HG03135 (cell line): ENCODE measurements at regions not wholly inside any gene's neighbourhood (a gene's known extent, or its start where the extent isn't known, plus 50 kb on each side); places are given as distances from the start of the nearest gene placed in this dataset.
A peak's percentile ranks its signal among the peaks of the same experiment; 100 is the strongest.

Source experiments
- ATAC-seq: cut with Tn5 transposase; IDR thresholded peaks from one replicate; pipeline ENCODE4 v1.9.1; 2021; ENCODE audit warnings: mild to moderate bottlenecking, moderate library complexity; ENCODE audit not compliant: unreplicated experiment

GRCh38 chr11:92812841-92813240, 156.6 kb upstream of the MTNR1B start:
- no peak for ATAC-seq

DNA sequence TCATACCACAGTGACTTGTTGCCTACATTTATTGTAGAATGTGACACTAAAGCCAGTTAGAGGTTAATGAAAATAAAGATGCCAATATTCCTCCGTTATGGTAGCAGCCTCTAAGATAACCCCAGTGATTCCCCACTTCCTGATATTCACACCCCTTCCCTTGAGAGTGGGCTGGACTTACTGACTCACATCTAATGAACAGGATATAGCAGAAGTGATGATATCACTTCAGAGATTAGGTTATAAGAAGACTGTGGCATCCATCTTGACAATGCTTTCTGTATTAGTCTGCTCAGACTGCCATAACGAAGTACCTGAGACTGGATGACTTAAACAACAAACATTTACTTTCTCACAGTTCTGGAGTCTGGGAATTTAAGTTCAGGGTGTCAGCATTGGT, 149.6 kb upstream of the MTNR1B start:
- no peak for ATAC-seq

DNA sequence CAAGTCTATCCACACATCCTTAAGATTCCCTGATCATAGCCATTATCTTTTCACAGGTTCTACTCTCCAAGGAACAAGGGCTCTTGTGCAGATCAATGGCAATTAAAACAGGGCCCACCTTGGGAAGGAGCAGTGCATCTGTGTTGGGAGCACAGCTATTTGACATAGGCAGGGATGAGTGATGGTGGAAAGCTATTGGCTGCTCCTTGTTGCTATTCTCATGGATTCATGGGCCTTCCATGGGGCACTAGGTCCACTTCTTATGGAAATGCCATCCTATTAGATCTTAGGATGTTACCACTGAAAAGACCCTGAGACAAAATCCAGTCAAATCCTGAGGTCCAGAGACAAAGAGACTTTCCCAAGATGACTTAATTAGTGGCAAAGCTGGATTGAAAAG, 148.6 kb upstream of the MTNR1B start:
- ATAC-seq = no peak

DNA sequence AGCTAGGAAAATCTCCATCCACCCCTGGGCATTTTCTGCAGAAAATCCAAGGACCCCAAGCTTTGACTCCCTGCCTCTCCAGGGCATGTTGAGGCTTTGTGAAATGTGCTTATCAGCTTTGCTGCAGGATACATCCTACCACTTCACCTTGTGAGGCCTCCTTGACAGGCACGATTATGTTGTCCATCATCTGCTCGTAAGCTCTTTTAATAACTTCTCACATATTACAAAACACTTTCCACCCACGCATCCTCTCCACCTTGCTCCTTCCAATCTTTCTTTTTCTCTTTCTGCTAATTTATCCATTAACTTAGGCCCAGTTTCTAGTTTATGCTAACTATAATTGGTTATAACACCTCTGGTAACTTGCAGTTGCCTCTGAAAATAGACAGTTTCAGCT, 147.0 kb upstream of the MTNR1B start:
- ATAC-seq = no peak

DNA sequence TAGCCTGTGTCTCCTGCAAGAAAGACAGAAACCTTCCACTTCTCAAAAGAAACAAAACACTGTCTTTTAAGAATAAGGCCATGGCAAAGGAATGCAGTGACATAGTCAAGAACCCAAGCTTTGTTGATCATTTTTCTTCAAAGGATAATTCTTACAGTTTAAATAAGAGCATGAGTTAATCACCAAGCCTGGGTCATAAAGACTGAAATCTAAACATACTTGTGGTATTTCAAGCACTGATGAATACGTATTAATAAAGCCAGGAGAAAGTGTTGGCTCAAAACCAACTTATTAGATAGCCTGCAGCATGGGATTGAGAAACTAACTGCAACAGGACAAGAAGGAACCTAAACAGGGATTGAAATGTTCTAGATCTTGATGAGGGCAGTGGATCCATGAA, 143.3 kb upstream of the MTNR1B start:
- ATAC-seq = no peak

GRCh38 chr11:92826603-92827002, 142.8 kb upstream of the MTNR1B start:
- ATAC-seq = no peak

GRCh38 chr11:92827132-92827531, 142.3 kb upstream of the MTNR1B start:
- ATAC-seq = no peak

DNA sequence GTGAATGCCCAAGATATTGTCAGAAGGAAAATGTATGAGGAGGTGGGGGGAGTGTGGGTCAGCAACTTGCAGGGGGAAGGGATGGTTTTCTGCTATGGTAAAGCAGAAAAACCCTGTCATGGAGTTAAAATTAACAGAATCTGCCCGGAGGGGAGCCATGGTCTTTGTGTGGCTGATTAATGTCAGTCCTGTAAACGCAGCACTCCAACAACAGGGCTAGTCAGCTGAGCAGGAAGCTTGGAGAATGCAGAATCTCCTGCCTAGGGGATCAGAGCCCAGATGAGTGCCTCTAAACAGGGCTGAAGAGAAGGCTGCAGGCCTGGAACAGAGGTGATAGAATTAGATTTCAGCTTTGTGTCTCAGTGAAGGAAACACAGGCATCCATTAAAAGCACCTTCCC, 140.9 kb upstream of the MTNR1B start:
- no peak for ATAC-seq

DNA sequence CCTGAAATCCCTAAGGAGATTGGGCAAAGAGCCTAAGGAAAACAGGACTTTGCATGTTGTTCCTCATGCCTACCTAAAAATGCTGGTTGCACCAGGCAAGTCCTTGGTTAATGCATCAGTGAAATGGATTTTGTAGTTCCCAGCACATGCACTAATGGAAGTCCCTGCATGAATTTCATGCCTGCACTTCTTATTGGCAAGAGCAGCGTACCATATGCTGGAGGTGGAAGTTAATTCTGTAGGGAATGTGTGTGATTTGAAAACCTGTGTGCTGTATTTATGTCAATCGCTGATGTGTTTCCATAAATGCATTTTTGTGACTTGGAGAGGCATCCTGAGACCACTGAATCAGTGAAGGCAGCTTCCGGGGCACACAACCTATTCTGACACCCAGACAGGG, 140.3 kb upstream of the MTNR1B start:
- no peak for ATAC-seq

DNA sequence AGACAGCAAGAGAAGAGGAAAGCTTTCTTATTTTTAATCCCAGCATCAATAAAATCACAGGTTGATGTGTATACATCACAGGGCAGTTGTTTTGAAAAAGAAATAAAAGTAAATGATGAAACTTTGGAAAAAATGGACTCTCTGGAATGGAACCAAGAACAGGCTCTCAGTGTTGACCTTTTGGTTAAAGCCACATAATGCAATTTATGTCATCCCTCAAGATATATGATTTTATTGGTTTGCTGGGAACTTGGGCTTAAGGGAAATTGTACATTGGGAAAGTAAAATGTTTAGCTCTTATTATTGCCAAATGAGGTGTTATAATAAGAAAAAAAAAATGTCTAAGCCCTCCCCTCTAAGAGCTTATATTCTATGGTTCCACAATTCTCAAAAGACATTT, 139.8 kb upstream of the MTNR1B start:
- no peak for ATAC-seq

- ATAC-seq = peak; percentile 64
Observed at GRCh38 chr11:92830377-92831155, 138.9 kb upstream of the MTNR1B start.

- ATAC-seq = no peak
Observed at GRCh38 chr11:92834296-92835020, 135.0 kb upstream of the MTNR1B start.

- no peak for ATAC-seq
Observed at GRCh38 chr11:92837595-92837994, 131.9 kb upstream of the MTNR1B start.

DNA sequence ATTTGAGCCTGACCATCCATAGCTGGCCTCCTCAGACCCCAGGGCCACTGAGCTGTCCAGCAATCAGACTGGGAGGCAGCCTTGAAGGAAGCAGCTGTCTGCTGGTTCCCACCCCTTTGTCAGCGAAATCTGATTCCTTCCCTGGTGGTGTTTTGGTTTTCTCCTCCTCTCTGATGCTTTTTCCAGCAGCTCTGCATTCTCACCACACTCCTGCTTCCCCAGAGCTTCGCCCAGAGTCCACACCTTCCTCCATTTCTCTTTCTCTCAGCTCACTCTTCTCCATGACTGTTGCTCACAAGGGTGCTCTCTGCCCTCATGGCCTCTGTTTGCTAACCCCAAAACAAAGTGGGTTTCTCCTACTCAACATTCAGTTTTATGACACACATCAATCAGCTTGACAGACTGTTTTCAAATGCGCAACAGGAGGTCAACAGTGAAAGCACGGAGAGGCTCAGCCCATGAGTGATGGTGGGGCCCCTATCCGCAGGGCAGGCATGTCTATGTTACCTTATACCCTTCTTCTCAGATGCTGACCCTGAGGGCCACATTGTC, 130.6 kb upstream of the MTNR1B start:
- no peak for ATAC-seq

DNA sequence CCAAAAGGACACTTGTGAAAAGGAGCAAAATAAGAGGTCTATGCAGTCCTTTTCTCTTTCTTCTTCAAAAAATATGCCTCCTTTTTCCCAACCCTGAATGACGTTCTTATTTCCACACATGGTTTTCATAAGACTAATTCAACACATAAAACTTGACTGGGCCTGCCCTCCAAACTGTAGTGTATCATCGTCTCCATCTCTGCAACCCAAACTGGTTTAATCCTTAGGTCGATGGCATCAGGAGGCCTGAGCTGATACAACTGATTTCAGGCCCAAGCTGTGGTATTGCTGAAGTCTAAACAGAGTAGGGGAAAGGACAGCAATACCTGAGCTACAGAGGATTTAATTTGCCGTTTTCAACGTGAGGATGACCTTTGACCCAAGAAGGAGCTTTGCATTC, 130.0 kb upstream of the MTNR1B start:
- ATAC-seq = no peak

DNA sequence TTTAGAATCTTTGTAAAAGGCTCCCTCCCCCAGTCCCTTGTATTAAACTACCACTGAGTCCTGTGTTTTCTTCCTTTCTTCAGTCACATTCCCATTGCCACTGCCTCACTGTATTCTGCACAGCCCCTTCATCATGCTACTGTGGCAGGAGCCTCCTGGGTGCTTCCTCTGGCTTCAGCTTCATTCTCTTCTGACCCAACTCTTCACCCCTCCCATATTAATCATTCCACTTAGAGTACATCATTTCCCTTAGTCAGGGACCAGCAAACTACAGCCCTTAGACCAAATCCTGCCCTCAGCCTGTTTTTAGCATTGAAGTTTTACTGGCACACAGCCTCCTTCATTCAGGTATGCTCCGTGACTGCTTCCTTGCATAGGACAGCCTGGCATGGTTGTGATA, 127.7 kb upstream of the MTNR1B start:
- ATAC-seq = no peak

GRCh38 chr11:92843455-92843854, 126.0 kb upstream of the MTNR1B start:
- ATAC-seq = no peak

DNA sequence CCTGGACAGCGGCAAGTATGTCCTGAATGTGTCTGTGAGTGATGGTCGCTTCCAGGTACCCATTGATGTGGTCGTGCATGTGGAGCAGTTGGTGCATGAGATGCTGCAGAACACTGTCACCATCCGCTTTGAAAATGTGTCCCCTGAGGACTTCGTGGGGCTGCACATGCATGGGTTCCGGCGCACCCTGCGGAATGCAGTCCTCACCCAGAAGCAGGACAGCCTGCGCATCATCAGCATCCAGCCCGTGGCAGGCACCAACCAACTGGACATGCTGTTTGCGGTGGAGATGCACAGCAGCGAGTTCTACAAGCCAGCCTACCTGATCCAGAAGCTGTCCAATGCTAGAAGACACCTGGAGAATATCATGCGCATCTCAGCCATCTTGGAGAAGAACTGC, 125.3 kb upstream of the MTNR1B start:
- no peak for ATAC-seq

GRCh38 chr11:92845390-92845789, 124.1 kb upstream of the MTNR1B start:
- ATAC-seq = no peak

DNA sequence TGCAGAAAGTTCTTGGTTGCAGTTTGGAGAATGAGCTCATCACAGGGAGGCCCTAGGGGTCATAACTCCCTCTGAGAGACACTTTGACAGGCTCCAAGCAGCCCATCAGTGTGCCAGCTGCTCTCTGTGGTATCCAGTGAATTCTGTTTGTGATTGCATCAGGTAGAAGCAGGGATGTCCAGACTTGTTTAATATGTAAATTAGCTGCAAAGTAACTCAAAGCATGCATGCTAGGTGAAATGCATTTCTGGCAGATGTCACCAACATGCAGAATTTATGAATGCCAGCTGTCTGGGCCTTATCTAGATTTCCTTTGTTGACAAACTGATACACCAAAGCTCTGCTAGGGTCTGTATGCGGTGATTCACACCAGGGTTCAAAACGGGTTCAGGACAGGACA, 123.6 kb upstream of the MTNR1B start:
- ATAC-seq = no peak

DNA sequence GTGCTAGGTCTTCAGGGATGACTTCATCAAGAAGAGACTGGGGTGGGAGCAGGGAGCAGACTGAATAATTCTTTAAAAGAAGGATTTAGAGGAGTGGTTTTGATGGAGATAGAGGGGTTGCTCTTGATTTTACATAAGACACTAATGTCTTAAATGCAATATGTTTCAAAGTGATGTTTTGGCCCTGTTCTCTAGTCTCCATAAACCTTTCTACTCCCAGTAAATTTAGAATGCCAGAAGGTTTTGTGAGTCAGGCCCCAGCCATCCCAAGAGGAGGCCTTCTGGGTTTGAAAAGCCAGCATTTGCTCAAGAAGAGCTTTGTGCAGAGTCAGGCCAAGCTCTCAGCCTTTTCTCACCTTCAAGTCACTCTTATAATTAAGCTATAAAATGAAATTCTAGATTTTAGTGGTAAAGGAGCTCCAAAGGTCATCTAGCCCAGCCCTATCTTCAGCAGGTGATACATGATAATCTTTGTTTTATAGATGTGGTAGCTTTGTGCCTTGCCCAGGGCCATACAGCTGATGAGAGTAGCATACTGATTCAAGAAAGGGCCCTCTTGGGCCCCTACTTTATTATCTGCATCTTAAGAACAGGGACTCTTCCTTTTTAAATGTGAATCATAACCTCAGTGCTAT, 122.8 kb upstream of the MTNR1B start:
- no peak for ATAC-seq

DNA sequence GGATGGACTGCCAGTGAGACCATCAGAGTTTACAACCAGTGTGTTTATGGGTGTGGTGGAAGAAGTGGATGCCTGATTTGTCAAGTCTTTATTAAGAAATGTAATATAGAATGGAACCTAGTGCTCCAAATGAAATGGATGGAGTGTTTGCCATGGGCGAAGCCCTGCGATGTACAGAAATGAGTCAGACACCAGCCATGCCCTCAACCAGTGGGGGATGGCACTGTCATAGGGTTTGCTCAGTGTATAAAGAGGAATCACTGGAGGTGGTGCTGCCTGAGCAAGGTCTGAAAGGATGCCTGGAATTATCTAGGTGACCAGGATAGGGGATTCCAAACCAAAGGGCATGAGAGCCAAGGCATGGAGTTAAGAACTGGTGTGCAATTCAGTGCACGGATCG, 120.9 kb upstream of the MTNR1B start:
- ATAC-seq = no peak
